DMS53 treated with DMSO at 0.1 percent for 48 hours (cell line): ENCODE measurements at regions not wholly inside any gene's neighbourhood (a gene's known extent, or its start where the extent isn't known, plus 50 kb on each side); places are given as distances from the start of the nearest gene placed in this dataset.

Experiments used
- DNase-seq: peaks from one replicate; lab custom pipeline; 2025; ENCODE audit not compliant: unreplicated experiment; lab: John Stamatoyannopoulos, UW

GRCh38 chr10:29395409-29395808 is 106.5 kb downstream of the LYZL1 start:
- DNase-seq, result no peak

GRCh38 chr10:29397221-29397620 is 108.4 kb downstream of the LYZL1 start:
- no peak for DNase-seq

DNA sequence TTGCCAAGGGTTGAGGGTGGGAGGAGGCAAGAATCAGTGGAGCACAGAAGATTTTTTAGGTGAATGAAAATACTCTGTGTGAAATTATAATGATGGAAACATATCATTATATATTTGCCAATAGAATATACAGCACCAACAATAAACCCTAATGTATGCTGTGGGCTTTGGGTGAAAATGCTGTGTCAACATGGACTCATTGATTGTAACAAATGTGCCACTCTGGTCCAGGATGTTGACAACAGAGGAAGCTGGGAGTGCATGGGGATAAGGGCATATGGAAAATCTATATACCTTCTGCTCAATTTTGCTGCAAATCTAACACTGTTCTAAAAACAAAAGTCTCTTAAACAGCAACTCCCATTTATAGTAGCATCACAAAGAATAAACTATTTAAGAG is 114.3 kb downstream of the LYZL1 start:
- DNase-seq, result no peak

GRCh38 chr10:29407280-29407858 is 118.5 kb downstream of the LYZL1 start:
- DNase-seq, result no peak
